ENCODE measurements at regions not wholly inside any gene's neighbourhood (a gene's known extent, or its start where the extent isn't known, plus 50 kb on each side); places are given as distances from the start of the nearest gene placed in this dataset.
"Not testable (repeated sequence)": the region's sequence is repeated elsewhere in the genome, so short reads cannot be mapped to it uniquely, and the experiment has no call there.

GRCh38 chrX:121260596-121261240, 213.3 kb downstream of the GLUD2 start:
- DNase-seq (ENCODE audit: low read depth, low spot score), result no peak
- H3K27ac ChIP-seq, result no peak overlapping the region

- no peak overlapping the region for H3K27ac ChIP-seq
- DNase-seq (ENCODE audit: low read depth, low spot score), result no peak
Measured at GRCh38 chrX:121283921-121284320, 236.5 kb downstream of the GLUD2 start.

- no peak for DNase-seq (ENCODE audit: low read depth, low spot score)
- no peak overlapping the region for H3K27ac ChIP-seq
Measured at GRCh38 chrX:121298499-121298898, 251.1 kb downstream of the GLUD2 start.

GRCh38 chrX:121301356-121301755, 253.9 kb downstream of the GLUD2 start:
- no peak for DNase-seq (ENCODE audit: low read depth, low spot score)
- H3K27ac ChIP-seq, result no peak overlapping the region

GRCh38 chrX:121301822-121302221, 254.4 kb downstream of the GLUD2 start:
- no peak for DNase-seq (ENCODE audit: low read depth, low spot score)
- H3K27ac ChIP-seq, result no peak overlapping the region

GRCh38 chrX:121307449-121307848, 260.0 kb downstream of the GLUD2 start:
- no peak for DNase-seq (ENCODE audit: low read depth, low spot score)
- H3K27ac ChIP-seq, result no peak overlapping the region

- peak; percentile 3 for DNase-seq (ENCODE audit: low read depth, low spot score)
- no peak overlapping the region for H3K27ac ChIP-seq
Measured at GRCh38 chrX:121308276-121308805, 260.9 kb downstream of the GLUD2 start.

GRCh38 chrX:121310820-121311219, 263.4 kb downstream of the GLUD2 start:
- no peak for DNase-seq (ENCODE audit: low read depth, low spot score)
- H3K27ac ChIP-seq, result no peak overlapping the region

GRCh38 chrX:121320441-121320840, 273.0 kb downstream of the GLUD2 start:
- DNase-seq (ENCODE audit: low read depth, low spot score), result no peak
- H3K27ac ChIP-seq, result no peak overlapping the region

- H3K27ac ChIP-seq, result no peak overlapping the region
- no peak for DNase-seq (ENCODE audit: low read depth, low spot score)
Measured at GRCh38 chrX:121322159-121322558, 274.7 kb downstream of the GLUD2 start.

- DNase-seq (ENCODE audit: low read depth, low spot score), result no peak
Measured at GRCh38 chrX:121323337-121323736, 275.9 kb downstream of the GLUD2 start.

GRCh38 chrX:121333942-121334341, 286.5 kb downstream of the GLUD2 start:
- no peak for DNase-seq (ENCODE audit: low read depth, low spot score)
- no peak overlapping the region for H3K27ac ChIP-seq

More at GRCh38 chrX:121323337-121323736, 275.9 kb downstream of the GLUD2 start:
- no peak overlapping the region for H3K27ac ChIP-seq

GRCh38 chrX:121336831-121337421, 289.5 kb downstream of the GLUD2 start:
- no peak overlapping the region for H3K27ac ChIP-seq
- DNase-seq (ENCODE audit: low read depth, low spot score), result no peak

GRCh38 chrX:121337816-121338215, 290.4 kb downstream of the GLUD2 start:
- H3K27ac ChIP-seq, result no peak overlapping the region
- no peak for DNase-seq (ENCODE audit: low read depth, low spot score)

- DNase-seq (ENCODE audit: low read depth, low spot score), result no peak
Measured at GRCh38 chrX:121349263-121349662, 301.9 kb downstream of the GLUD2 start.

GRCh38 chrX:121356139-121356849, 308.9 kb downstream of the GLUD2 start:
- H3K27ac ChIP-seq, result no peak overlapping the region
- no peak for DNase-seq (ENCODE audit: low read depth, low spot score)

More at GRCh38 chrX:121349263-121349662, 301.9 kb downstream of the GLUD2 start:
- H3K27ac ChIP-seq, result no peak overlapping the region

GRCh38 chrX:121356850-121357171, 309.4 kb downstream of the GLUD2 start:
- H3K27ac ChIP-seq, result no peak overlapping the region
- DNase-seq (ENCODE audit: low read depth, low spot score), result no peak

- H3K27ac ChIP-seq, result no peak overlapping the region
- DNase-seq (ENCODE audit: low read depth, low spot score), result no peak
Measured at GRCh38 chrX:121360280-121360679, 312.9 kb downstream of the GLUD2 start.

- H3K27ac ChIP-seq, result no peak overlapping the region
- no peak for DNase-seq (ENCODE audit: low read depth, low spot score)
Measured at GRCh38 chrX:121365572-121366161, 318.3 kb downstream of the GLUD2 start.

GRCh38 chrX:121374471-121374870, 327.1 kb downstream of the GLUD2 start:
- no peak for DNase-seq (ENCODE audit: low read depth, low spot score)
- no peak overlapping the region for H3K27ac ChIP-seq

- not testable (repeated sequence) for H3K27ac ChIP-seq; DNase-seq (ENCODE audit: low read depth, low spot score)
Measured at GRCh38 chrX:121381915-121382314, 334.5 kb downstream of the GLUD2 start.
